ENCODE measurements at regions not wholly inside any gene's neighbourhood (a gene's known extent, or its start where the extent isn't known, plus 50 kb on each side); places are given as distances from the start of the nearest gene placed in this dataset.

- TF ChIP-seq POLR2A (IDR thresholded peaks at IDR 0.05; ENCODE audit: low read depth, low read length) = no peak
- no peak for TF ChIP-seq CTCF (IDR thresholded peaks at IDR 0.05 in 2 of 3, conservative IDR thresholded peaks at IDR 0.05 in 1 of 3; ENCODE audit: control insufficient read depth in 2 of 3, extremely low read depth in 1 of 3, insufficient read depth in 1 of 3, low read depth in 3 of 3, low read length in 3 of 3)
- no peak for TF ChIP-seq REST (IDR thresholded peaks at IDR 0.05; ENCODE audit: low read depth, low read length)
- TF ChIP-seq CBX3 (IDR thresholded peaks at IDR 0.05; ENCODE audit: borderline replicate concordance, low read depth) = no peak
These were observed 691.1 kb downstream of the UQCRFS1 start for GRCh38 chr19:28521614-28522544.
